Stimulated activated CD4-positive, alpha-beta T cell treated with anti-CD3 and anti-CD28 coated beads, Interleukin-12 subunit alpha, Interleukin-12 subunit beta, amount 100 ng/mL, for 4 hours (primary cell): ENCODE measurements at regions not wholly inside any gene's neighbourhood (a gene's known extent, or its start where the extent isn't known, plus 50 kb on each side); places are given as distances from the start of the nearest gene placed in this dataset.

Experiments used
- DNase-seq: peaks from one replicate; pipeline ENCODE4 v3.0.0-alpha.2; 2020

- DNase-seq: no peak
Measured at GRCh38 chr2:12828980-12829379, 112.2 kb downstream of the TRIB2 start.

- no peak for DNase-seq
Measured at GRCh38 chr2:12831016-12831415, 114.3 kb downstream of the TRIB2 start.

GRCh38 chr2:12834239-12834638, 117.5 kb downstream of the TRIB2 start:
- DNase-seq: no peak

GRCh38 chr2:12835733-12836132, 119.0 kb downstream of the TRIB2 start:
- no peak for DNase-seq

- no peak for DNase-seq
Measured at GRCh38 chr2:12839339-12839738, 122.6 kb downstream of the TRIB2 start.

- no peak for DNase-seq
Measured at GRCh38 chr2:12841021-12841420, 124.3 kb downstream of the TRIB2 start.

- DNase-seq: no peak
Measured at GRCh38 chr2:12842917-12843316, 126.2 kb downstream of the TRIB2 start.

GRCh38 chr2:12844511-12844910, 127.8 kb downstream of the TRIB2 start:
- DNase-seq: no peak

GRCh38 chr2:12847694-12848575, 131.2 kb downstream of the TRIB2 start:
- no peak for DNase-seq

GRCh38 chr2:12852135-12852534, 135.4 kb downstream of the TRIB2 start:
- DNase-seq: no peak

GRCh38 chr2:12854001-12854530, 137.3 kb downstream of the TRIB2 start:
- no peak for DNase-seq

- DNase-seq: no peak
Measured at GRCh38 chr2:12855508-12855907, 138.8 kb downstream of the TRIB2 start.

- DNase-seq: no peak
Measured at GRCh38 chr2:12856934-12857601, 140.3 kb downstream of the TRIB2 start.

GRCh38 chr2:12857891-12858290, 141.2 kb downstream of the TRIB2 start:
- DNase-seq: no peak

- no peak for DNase-seq
Measured at GRCh38 chr2:12858786-12859185, 142.1 kb downstream of the TRIB2 start.

GRCh38 chr2:12861344-12861930, 144.7 kb downstream of the TRIB2 start:
- no peak for DNase-seq

- DNase-seq: no peak
Measured at GRCh38 chr2:12862541-12862940, 145.8 kb downstream of the TRIB2 start.

GRCh38 chr2:12863937-12864336, 147.2 kb downstream of the TRIB2 start:
- no peak for DNase-seq

GRCh38 chr2:12867631-12868287, 151.0 kb downstream of the TRIB2 start:
- no peak for DNase-seq

- no peak for DNase-seq
Measured at GRCh38 chr2:12870692-12871091, 154.0 kb downstream of the TRIB2 start.

- DNase-seq: no peak
Measured at GRCh38 chr2:12871694-12872315, 155.1 kb downstream of the TRIB2 start.

GRCh38 chr2:12877761-12878160, 161.0 kb downstream of the TRIB2 start:
- DNase-seq: no peak

- no peak for DNase-seq
Measured at GRCh38 chr2:12879649-12880048, 162.9 kb downstream of the TRIB2 start.
